ENCODE measurements at regions not wholly inside any gene's neighbourhood (a gene's known extent, or its start where the extent isn't known, plus 50 kb on each side); places are given as distances from the start of the nearest gene placed in this dataset.

DNA sequence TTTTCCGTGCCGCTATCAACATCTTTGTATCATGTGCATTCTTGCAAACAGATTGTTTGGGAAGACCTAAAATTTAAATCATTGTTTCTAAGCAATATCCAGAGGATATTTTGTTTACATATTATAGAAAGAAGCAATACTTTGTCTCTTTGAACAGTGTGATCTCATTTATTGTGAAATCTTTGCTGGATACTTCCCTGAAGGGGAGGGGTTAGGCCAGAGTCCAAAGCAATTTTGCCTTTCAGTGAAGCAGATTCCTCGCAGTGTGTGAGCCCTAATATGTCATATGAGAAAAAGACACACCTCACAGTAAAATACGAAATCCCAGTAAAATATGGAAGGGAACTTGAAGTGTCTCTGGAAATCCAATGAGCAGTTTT is 158.7 kb upstream of the SLCO3A1 start:
- H3K9ac ChIP-seq (ENCODE audit: low read length) = no peak overlapping the region
- peak overlapping the region; percentile 50 for H3K27ac ChIP-seq (ENCODE audit: low read length)
- H2AFZ ChIP-seq (ENCODE audit: low read depth, low read length) = no peak overlapping the region
- H3F3A ChIP-seq (ENCODE audit: insufficient read depth, low read length, poor library complexity, severe bottlenecking) = peaks cover 4% of the 10 kb centered on the region
- no peaks in the 10 kb centered on the region for H3K36me3 ChIP-seq (ENCODE audit: insufficient read depth, low read length)
- TF ChIP-seq, protein P1, sequence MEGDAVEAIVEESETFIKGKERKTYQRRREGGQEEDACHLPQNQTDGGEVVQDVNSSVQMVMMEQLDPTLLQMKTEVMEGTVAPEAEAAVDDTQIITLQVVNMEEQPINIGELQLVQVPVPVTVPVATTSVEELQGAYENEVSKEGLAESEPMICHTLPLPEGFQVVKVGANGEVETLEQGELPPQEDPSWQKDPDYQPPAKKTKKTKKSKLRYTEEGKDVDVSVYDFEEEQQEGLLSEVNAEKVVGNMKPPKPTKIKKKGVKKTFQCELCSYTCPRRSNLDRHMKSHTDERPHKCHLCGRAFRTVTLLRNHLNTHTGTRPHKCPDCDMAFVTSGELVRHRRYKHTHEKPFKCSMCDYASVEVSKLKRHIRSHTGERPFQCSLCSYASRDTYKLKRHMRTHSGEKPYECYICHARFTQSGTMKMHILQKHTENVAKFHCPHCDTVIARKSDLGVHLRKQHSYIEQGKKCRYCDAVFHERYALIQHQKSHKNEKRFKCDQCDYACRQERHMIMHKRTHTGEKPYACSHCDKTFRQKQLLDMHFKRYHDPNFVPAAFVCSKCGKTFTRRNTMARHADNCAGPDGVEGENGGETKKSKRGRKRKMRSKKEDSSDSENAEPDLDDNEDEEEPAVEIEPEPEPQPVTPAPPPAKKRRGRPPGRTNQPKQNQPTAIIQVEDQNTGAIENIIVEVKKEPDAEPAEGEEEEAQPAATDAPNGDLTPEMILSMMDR (IDR thresholded peaks at IDR 0.05; ENCODE audit: poor library complexity, severe bottlenecking) = no peak
- TF ChIP-seq SMC3 (conservative IDR thresholded peaks at IDR 0.05; ENCODE audit: poor library complexity) (no peak), POLR2AphosphoS5 (IDR thresholded peaks at IDR 0.05) (no peak), MXI1 (conservative IDR thresholded peaks at IDR 0.05; ENCODE audit: poor library complexity, severe bottlenecking) (no peak), EZH2 (IDR thresholded peaks at IDR 0.05; ENCODE audit: borderline replicate concordance, insufficient read depth, low read length, poor library complexity, severe bottlenecking) (no peak), EP300 (conservative IDR thresholded peaks at IDR 0.05; ENCODE audit: poor library complexity, severe bottlenecking) (no peak), RAD21 (conservative IDR thresholded peaks at IDR 0.05) (no peak), TAF1 (IDR thresholded peaks at IDR 0.05; ENCODE audit: low read depth) (no peak)
- TF ChIP-seq, protein P2, sequence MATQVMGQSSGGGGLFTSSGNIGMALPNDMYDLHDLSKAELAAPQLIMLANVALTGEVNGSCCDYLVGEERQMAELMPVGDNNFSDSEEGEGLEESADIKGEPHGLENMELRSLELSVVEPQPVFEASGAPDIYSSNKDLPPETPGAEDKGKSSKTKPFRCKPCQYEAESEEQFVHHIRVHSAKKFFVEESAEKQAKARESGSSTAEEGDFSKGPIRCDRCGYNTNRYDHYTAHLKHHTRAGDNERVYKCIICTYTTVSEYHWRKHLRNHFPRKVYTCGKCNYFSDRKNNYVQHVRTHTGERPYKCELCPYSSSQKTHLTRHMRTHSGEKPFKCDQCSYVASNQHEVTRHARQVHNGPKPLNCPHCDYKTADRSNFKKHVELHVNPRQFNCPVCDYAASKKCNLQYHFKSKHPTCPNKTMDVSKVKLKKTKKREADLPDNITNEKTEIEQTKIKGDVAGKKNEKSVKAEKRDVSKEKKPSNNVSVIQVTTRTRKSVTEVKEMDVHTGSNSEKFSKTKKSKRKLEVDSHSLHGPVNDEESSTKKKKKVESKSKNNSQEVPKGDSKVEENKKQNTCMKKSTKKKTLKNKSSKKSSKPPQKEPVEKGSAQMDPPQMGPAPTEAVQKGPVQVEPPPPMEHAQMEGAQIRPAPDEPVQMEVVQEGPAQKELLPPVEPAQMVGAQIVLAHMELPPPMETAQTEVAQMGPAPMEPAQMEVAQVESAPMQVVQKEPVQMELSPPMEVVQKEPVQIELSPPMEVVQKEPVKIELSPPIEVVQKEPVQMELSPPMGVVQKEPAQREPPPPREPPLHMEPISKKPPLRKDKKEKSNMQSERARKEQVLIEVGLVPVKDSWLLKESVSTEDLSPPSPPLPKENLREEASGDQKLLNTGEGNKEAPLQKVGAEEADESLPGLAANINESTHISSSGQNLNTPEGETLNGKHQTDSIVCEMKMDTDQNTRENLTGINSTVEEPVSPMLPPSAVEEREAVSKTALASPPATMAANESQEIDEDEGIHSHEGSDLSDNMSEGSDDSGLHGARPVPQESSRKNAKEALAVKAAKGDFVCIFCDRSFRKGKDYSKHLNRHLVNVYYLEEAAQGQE (IDR thresholded peaks at IDR 0.05; ENCODE audit: borderline replicate concordance) = no peak
- no peaks in the 10 kb centered on the region for H3K9me3 ChIP-seq (ENCODE audit: low read length)
- no peaks in the 10 kb centered on the region for H3K9me2 ChIP-seq (ENCODE audit: insufficient read depth, low read length)
- H3K79me2 ChIP-seq (replicated peaks; ENCODE audit: insufficient read depth, low read length) = no peaks in the 10 kb centered on the region
- no peak overlapping the region for H3K4me2 ChIP-seq (ENCODE audit: low read length)
- H4K20me1 ChIP-seq (ENCODE audit: insufficient read depth) = no peaks in the 10 kb centered on the region
- no peak overlapping the region for H3K4me3 ChIP-seq (ENCODE audit: low read length)
- H3K27me3 ChIP-seq (ENCODE audit: insufficient read depth, low read depth, low read length) = no peaks in the 10 kb centered on the region

DNA sequence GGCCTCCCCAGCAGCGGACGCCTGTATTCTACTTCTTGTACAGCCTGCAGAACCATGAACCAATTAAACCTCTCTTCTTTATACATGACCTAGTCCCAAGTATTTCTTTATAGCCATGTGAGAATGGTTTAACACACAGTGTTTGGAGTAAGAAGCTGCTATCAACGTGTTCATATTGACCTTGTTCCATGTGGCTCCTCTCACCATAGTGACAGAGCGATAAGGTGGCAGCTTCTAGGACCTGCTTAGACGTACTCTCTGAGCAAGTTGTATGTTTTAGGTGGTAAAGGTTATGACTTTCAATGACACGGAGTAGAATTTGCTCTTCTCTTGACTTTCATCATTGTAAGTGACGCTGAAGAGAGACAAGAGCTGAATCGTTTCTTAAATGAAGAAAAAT is 157.7 kb upstream of the SLCO3A1 start:
- Histone ChIP-seq H3K9me3 (ENCODE audit: low read length) (no peaks in the 10 kb centered on the region), H3K9ac (ENCODE audit: low read length) (no peak overlapping the region), H3F3A (ENCODE audit: insufficient read depth, low read length, poor library complexity, severe bottlenecking) (peaks cover 4% of the 10 kb centered on the region), H3K4me2 (ENCODE audit: low read length) (no peak overlapping the region), H3K79me2 (replicated peaks; ENCODE audit: insufficient read depth, low read length) (no peaks in the 10 kb centered on the region), H3K4me3 (ENCODE audit: low read length) (no peak overlapping the region), H3K36me3 (ENCODE audit: insufficient read depth, low read length) (no peaks in the 10 kb centered on the region), H3K27ac (ENCODE audit: low read length) (no peak overlapping the region), H4K20me1 (ENCODE audit: insufficient read depth) (no peaks in the 10 kb centered on the region), H3K27me3 (ENCODE audit: insufficient read depth, low read depth, low read length) (no peaks in the 10 kb centered on the region), H2AFZ (ENCODE audit: low read depth, low read length) (no peak overlapping the region), H3K9me2 (ENCODE audit: insufficient read depth, low read length) (no peaks in the 10 kb centered on the region)
- TF ChIP-seq EZH2 (IDR thresholded peaks at IDR 0.05; ENCODE audit: borderline replicate concordance, insufficient read depth, low read length, poor library complexity, severe bottlenecking) = no peak
- no peak for TF ChIP-seq TAF1 (IDR thresholded peaks at IDR 0.05; ENCODE audit: low read depth)
- no peak for TF ChIP-seq MXI1 (conservative IDR thresholded peaks at IDR 0.05; ENCODE audit: poor library complexity, severe bottlenecking)
- TF ChIP-seq POLR2AphosphoS5 (IDR thresholded peaks at IDR 0.05) = no peak

DNA sequence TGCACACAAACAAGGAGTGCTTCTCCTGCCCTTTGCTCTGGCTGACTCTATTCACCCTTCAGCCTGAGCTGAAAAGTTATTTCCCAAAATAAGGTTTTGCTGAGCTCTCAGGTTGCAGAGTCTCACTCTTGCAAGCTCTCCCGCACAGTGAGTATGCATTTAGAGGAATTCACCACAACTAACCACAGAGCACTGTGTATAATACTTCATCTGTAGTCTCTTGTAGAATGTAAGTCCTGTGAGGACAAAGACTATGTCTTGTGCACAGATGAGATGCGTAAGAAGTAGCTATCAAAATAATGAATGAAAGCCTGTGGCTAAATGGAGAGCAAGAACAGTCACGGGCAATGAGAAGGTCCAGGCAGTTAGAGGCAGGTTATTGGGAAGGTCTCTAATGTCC is 156.5 kb upstream of the SLCO3A1 start:
- no peaks in the 10 kb centered on the region for H3K79me2 ChIP-seq (replicated peaks; ENCODE audit: insufficient read depth, low read length)
- no peak overlapping the region for H3K4me3 ChIP-seq (ENCODE audit: low read length)
- H3K27ac ChIP-seq (ENCODE audit: low read length) = no peak overlapping the region
- TF ChIP-seq RAD21 (conservative IDR thresholded peaks at IDR 0.05) (no peak), EP300 (conservative IDR thresholded peaks at IDR 0.05; ENCODE audit: poor library complexity, severe bottlenecking) (no peak), EZH2 (IDR thresholded peaks at IDR 0.05; ENCODE audit: borderline replicate concordance, insufficient read depth, low read length, poor library complexity, severe bottlenecking) (no peak), SMC3 (conservative IDR thresholded peaks at IDR 0.05; ENCODE audit: poor library complexity) (no peak), MXI1 (conservative IDR thresholded peaks at IDR 0.05; ENCODE audit: poor library complexity, severe bottlenecking) (no peak), POLR2AphosphoS5 (IDR thresholded peaks at IDR 0.05) (no peak), TAF1 (IDR thresholded peaks at IDR 0.05; ENCODE audit: low read depth) (no peak)
- TF ChIP-seq, protein P2 (IDR thresholded peaks at IDR 0.05; ENCODE audit: borderline replicate concordance) = no peak
- TF ChIP-seq, protein P1 (IDR thresholded peaks at IDR 0.05; ENCODE audit: poor library complexity, severe bottlenecking) = no peak
- H3K9me2 ChIP-seq (ENCODE audit: insufficient read depth, low read length) = no peaks in the 10 kb centered on the region
- no peak overlapping the region for H3K9ac ChIP-seq (ENCODE audit: low read length)
- no peaks in the 10 kb centered on the region for H3K36me3 ChIP-seq (ENCODE audit: insufficient read depth, low read length)
- H3F3A ChIP-seq (ENCODE audit: insufficient read depth, low read length, poor library complexity, severe bottlenecking) = peaks cover 4% of the 10 kb centered on the region
- no peak overlapping the region for H3K4me2 ChIP-seq (ENCODE audit: low read length)
- H3K27me3 ChIP-seq (ENCODE audit: insufficient read depth, low read depth, low read length) = no peaks in the 10 kb centered on the region
- no peak overlapping the region for H2AFZ ChIP-seq (ENCODE audit: low read depth, low read length)
- H3K9me3 ChIP-seq (ENCODE audit: low read length) = no peaks in the 10 kb centered on the region
- no peaks in the 10 kb centered on the region for H4K20me1 ChIP-seq (ENCODE audit: insufficient read depth)
